Kidney capillary endothelial cell (primary cell): ENCODE measurements at regions not wholly inside any gene's neighbourhood (a gene's known extent, or its start where the extent isn't known, plus 50 kb on each side); places are given as distances from the start of the nearest gene placed in this dataset.
"Not testable (repeated sequence)": the region's sequence is repeated elsewhere in the genome, so short reads cannot be mapped to it uniquely, and the experiment has no call there.

Source experiments
- DNase-seq: peaks from one replicate; pipeline ENCODE4 v3.0.0-alpha.2; 2018; ENCODE audit warnings: low spot score

DNA sequence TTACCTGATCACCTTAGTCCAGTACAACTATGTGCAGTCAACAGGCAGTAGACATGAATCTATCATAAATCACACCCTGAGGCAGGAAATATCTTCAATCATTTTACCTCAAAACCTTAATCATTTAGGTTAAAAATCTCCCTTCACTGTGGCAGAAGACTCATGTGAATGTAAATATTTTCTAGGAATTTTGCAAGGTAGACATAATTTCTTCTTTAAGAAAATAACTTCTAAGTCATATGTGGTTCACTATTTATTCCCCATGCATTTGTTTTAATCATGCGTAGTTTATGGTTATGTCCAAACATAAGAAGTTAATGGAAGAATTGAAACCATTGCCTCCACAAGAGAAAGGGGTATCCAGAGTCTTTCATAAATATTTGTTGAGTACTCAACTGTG is 97.0 kb downstream of the HMHB1 start:
- no peak for DNase-seq

GRCh38 chr5:143913008-143913752 is 101.2 kb downstream of the HMHB1 start:
- DNase-seq = no peak

GRCh38 chr5:143914756-143915155 is 102.8 kb downstream of the HMHB1 start:
- no peak for DNase-seq

DNA sequence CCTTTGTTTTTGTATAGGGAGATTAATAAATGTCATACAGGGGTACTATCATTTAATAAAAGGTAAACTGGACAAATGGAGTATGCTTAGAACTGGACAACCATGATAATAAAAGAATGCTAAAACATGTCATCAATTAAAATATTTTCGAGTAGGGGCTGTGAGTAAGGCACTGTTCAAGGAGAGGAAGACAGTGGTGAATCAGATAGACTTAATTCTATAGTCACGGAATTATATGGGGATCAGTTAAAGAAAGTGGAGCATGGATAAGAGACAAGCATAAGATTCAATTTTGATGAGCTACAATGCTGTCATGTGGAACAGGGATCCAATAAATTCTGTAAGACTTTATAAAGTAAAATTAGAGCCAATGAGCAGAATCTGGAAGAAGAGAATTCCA is 104.5 kb downstream of the HMHB1 start:
- no peak for DNase-seq

- DNase-seq = no peak
These were observed 107.0 kb downstream of the HMHB1 start for GRCh38 chr5:143918961-143919360.

DNA sequence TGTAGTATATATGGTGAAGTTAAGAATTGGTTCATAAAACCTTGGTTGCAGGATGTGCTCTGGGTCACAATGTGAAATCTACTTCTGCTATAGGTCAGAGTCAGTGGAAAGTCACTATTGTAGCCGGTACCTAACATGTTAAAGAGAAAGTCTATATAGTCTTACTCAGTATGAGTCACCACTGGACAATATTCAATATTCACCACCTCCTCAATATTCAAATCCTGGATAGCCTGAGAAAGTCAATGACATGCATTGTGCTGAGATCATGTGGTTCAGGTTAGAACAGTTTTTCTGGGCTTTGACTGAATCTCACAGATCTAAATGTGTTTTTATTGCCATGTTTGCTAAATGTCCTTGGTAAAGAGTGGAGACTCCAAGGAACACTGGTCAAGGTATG is 108.8 kb downstream of the HMHB1 start:
- no peak for DNase-seq

DNA sequence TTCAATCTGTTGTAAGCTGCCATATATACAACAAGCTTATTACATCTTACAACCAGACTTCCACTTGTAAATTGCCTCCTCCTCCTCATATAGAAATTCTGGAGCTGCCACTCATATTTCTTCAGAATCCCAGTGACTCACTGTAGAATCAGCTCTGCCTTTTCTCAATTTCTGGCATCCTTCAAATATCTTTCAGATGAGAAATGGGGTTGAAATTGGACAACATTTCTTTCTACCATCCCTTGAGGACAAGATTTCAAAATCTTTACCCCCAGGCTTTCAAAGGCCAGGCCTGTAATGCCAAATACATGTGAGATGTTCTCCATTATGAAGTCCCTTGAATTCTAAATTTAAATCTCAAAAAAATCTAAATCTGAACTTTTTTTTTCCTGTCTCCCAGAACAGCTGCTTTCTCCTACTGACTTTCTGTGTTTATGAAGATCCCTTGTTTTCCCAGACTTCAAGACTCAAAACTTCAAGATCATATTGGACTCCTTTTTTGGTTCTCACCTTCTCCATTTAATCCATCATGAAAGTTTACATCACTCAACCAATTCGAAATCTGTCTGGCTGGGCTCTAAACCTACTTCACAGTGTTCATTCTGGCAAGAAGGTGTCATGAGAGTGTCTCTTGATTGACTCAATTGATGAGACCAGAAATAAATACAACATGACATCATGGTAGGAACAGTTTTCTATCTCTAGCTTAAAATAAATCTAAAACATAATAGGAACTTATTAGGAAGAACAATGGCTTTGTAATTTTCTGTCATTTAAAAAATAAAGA is 109.8 kb downstream of the HMHB1 start:
- peak; percentile 69 for DNase-seq

DNA sequence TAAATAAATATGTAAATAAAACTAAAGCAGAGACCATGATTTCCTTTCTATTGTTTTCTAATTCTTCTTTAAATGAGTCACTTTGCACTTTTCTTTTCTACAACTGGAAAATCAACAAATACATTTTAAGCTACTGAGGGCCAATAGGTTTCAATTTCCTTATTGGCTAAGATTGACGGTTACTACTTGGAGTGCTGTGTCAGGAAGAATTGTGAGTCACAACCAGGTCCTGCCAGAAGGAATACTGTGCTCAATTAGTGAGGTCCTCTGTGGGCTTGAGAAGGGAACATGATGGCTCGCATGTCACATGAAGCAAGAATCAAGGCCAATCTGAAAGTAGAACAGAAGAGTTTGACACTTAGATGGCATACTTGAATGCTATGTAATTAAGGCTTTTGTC is 110.8 kb downstream of the HMHB1 start:
- no peak for DNase-seq

DNA sequence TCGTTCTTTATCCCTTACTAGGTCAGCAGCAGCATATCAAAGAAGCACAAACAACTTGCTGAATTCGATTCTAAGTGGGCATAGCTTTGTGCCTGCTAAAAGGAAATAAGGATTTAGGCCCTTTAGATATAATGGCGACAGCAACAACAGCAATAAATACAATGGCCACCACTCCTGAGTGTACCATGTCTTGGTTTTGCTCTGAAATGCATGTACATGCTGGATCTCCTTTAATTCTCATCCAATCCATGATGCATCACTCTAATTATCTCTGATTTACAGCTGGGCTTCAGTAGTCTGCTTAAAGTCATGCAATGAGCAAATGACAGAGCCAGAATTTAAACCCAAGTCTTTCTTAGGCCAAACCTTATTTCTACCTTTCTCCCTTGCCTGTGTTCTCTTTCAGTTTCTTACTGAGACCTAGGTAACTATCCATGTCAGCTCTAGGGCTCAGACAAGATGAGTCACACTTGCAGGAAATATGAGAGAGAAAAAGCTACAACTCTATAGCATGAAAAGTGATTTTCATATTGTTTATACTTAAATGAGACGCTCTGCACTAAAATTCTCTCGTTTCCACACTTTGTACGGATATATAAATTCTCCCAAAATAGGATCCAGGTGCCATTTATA is 111.8 kb downstream of the HMHB1 start:
- DNase-seq = no peak

DNA sequence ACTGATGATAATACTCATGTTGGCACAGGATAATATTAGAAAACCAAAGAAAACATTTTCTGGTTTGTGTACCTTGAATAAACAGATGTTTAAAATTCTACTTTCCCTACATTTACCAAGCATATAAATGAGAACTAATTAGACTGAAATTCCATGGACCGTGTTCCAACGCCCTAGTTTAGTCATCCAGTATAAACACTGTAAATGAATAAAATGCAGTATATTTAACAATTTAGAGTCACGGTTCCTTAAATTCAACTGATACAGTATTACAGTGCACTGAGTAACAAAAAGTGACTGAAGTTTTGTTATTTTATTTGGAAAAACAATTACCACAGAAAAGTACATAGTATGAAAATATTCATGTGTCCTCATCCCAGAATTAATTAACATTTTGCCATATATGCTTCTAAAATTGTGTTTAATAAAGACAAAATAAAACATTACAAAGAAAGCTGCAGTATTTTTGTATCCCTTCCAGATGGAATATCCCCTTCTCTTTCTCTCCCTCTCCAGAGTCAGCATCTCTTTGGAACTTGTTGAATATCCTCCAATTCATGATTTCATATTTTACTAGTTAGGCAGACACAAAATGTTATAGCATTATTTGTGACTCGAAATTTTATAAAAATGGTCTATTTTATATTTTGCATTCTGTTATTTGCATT is 112.5 kb downstream of the HMHB1 start:
- DNase-seq = no peak

DNA sequence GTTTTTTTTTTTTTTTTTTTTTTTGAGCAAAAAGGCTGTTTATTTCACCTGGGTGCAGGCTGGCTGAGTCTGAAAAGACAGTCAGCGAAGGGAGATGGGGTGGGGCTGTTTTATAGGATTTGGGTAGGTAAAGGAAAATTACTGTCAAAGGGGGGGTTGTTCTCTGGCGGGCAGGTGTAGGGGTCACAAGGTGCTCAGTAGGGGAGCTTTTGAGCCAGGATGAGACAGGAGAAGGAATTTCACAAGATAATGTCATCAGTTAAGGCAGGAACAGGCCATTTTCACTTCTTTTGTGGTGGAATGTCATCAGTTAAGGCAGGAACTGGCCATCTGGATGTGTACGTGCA is 113.0 kb downstream of the HMHB1 start:
- not testable (repeated sequence) for DNase-seq

GRCh38 chr5:143929486-143929885 is 117.5 kb downstream of the HMHB1 start:
- no peak for DNase-seq

DNA sequence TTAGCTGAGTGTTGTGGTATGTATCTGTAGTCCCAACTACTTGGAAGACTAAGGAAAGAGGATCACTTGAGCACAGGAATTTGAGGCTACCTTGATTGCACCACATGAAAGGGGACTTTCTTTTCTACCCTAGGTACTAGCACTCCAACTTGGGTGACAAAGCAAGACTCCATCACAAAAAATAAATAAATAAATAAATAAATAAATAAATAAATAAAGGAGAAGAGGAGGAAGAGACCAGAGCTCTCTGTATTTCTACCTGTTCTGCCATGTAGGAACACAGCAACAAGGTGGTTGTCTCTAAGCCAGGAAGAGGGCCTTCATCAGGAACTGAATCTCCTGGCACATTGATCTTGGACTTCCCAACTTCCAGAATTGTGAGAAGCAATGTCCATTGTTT is 118.6 kb downstream of the HMHB1 start:
- no peak for DNase-seq

GRCh38 chr5:143931476-143931875 is 119.5 kb downstream of the HMHB1 start:
- DNase-seq = no peak

- no peak for DNase-seq
These were observed 120.0 kb downstream of the HMHB1 start for GRCh38 chr5:143931986-143932385.

DNA sequence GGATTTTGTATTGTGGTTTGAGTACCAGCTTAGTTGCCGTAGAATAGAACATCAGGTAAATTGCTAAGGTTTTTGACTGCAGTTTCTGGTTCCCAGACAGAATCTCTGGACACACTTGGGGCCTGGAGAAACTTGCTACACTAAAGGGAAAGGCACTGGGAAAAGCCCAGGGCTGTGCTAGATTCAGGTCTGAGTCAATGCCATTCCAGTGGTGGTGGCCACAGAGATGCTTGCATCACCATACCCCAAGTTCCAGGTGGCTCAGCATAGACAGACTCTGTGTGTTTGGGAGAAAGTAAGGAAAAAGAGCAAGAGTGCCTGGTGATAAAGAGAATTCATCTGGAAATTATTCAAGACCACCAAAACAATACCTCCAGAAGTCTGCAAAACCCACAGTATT is 120.6 kb downstream of the HMHB1 start:
- no peak for DNase-seq

DNA sequence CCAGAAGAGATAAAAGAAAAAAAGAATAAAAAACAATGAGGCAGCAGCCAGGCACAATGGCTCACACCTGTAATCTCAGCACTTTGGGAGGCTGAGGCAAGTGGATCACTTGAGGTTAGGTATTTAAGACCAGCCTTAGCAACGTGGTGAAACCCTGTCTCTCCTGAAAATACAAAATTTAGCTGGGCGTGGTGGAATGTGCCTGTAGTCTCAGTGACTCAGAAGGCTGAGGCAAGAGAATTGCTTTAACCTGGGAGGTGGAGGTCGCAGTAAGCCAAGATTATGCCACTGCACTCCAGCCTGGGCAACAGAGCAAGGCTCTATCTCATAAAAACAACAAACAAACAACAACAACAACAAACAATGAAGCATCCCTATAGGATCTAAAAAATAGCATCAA is 121.5 kb downstream of the HMHB1 start:
- no peak for DNase-seq

DNA sequence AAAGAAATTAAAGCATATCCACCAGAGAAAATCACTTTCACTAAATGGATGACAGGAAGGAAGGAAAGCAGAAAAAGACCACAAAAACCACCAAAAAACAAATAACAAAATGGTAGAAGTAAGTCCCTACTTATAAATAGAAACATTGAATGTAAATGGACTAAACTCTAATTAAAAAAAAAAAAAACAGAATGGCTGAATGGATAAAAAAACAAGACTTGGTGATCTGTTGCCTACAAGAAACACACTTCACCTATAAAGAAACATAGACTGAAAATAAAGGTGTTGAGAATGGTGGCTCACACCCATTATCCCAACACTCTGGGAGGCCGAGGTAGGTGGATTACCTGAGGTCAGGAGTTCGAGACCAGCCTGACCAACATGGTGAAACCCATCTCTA is 122.9 kb downstream of the HMHB1 start:
- DNase-seq = no peak

DNA sequence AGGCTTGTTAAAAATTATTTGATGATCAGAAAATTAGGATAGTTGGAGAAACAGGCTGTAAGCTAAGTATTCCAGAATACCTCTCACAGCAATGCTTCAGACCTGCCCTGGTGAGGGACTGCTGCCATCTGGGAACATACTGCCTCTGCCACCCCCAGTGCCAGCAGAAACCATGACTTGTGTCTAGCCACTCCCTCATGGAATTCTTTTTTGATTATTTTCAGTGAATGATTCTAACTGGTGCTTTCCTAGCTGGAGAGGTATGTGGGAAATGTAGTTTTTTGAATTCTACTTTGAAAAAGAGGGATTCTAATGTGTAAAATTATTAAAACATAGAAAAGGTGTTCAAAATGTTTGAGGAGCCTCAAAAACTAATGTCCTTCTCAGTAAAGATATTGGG is 126.3 kb downstream of the HMHB1 start:
- DNase-seq = no peak

DNA sequence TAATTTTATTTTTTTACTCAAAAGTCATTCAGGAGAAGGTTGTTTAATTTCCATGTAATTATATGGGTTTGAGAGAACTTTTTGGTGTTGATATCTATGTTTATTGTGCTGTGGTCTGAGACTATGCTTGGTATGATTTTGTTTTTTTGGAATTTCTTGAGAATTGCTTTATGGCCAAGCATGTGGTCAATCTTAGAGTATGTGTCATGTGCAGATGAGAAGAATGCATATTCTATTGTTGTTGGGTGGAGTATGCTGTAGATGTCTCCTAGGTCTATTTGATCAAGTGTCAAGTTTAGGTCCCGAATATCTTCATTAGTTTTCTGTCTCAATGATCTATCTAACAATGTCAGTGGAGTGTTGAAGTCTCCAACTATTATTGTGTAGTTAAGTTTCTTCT is 134.9 kb downstream of the HMHB1 start:
- DNase-seq = no peak

DNA sequence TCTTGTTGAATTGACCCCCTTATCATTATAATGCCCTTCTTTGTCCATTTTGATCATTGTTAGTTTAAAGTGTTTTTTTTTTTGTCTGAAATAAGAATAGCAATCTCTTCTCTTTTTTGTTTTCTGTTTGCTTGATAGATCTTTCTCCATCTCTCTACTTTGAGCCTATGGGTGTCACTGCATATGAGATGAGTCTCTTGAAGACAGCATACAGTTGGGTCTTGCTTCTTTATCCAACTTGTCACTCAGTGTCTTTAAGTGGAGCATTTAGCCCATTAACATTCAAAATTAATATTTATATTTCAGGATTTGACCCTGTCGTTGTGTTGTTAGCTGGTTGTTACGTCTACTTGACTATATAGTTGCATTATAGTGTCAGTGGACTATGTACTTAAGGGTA is 135.4 kb downstream of the HMHB1 start:
- no peak for DNase-seq

DNA sequence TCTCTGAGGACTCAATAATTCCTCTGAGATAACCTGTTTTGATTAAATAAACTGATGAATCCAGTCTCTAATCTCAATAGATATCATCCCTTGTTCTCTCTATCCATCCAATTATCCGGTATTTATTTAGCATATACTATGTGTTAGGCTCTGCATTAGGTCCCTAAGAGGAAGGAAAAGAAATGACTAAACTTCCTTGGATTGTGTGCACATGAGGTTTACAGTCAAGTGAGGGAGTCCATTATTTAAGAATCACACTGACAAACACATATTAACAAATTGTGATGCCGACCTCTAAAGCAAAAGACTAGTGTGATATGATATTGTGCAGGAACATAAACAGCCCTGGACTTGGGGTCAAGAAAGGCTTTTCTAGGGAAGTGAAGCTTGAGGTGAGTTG is 140.8 kb downstream of the HMHB1 start:
- DNase-seq = peak; percentile 25

- no peak for DNase-seq
These were observed 141.9 kb downstream of the HMHB1 start for GRCh38 chr5:143953851-143954250.
